Spleen (tissue), 4 donors: ENCODE measurements at regions not wholly inside any gene's neighbourhood (a gene's known extent, or its start where the extent isn't known, plus 50 kb on each side); places are given as distances from the start of the nearest gene placed in this dataset.

Source experiments
- small RNA-seq, 4 donors: library from RNA; depleted of rRNA; stranded (forward); fragments of <200 nt; gene quantifications; one replicate each; pipeline ENCODE3, GENCODE V24; 2016

Small RNA genes lying in the stretch of these regions (small RNA-seq; reads per million reads assigned to genes)
- gene AC116337.2: 0 reads per million in 4 donors
